MM.1S (cell line): ENCODE measurements at regions not wholly inside any gene's neighbourhood (a gene's known extent, or its start where the extent isn't known, plus 50 kb on each side); places are given as distances from the start of the nearest gene placed in this dataset.

Experiments
- DNase-seq: peaks from one replicate; pipeline ENCODE4 v3.0.0-alpha.2; 2015
- H2AFZ ChIP-seq: fragments of 300-600 bp; sonication (generic); 2 replicates; pipeline ENCODE4 v1.6.0; 2016; ENCODE audit warnings: antibody characterized with exemption, low read length
- H3F3A ChIP-seq: fragments of 300-600 bp; sonication (generic); 2 replicates; pipeline ENCODE4 v1.6.1; 2016; ENCODE audit warnings: mild to moderate bottlenecking, antibody characterized with exemption, low read length, moderate library complexity, mixed read lengths; ENCODE audit not compliant: insufficient read depth
- H3K27ac ChIP-seq: fragments of 300-600 bp; sonication (generic); 2 replicates; pipeline ENCODE4 v1.5.1; 2016; ENCODE audit warnings: mild to moderate bottlenecking, low read length
- H3K27me3 ChIP-seq: fragments of 300-600 bp; sonication (generic); replicated peaks from 2 replicates; pipeline ENCODE4 v1.6.0; 2016; ENCODE audit warnings: low read length; ENCODE audit not compliant: insufficient read depth
- H3K36me3 ChIP-seq: fragments of 300-600 bp; sonication (generic); replicated peaks from 2 replicates; pipeline ENCODE4 v1.6.1; 2016; ENCODE audit warnings: mild to moderate bottlenecking, low read length, mixed read lengths; ENCODE audit not compliant: insufficient read depth
- H3K4me1 ChIP-seq: fragments of 300-600 bp; sonication (generic); 2 replicates; pipeline ENCODE4 v1.6.1; 2016; ENCODE audit warnings: low read length, mixed read lengths
- H3K4me2 ChIP-seq: fragments of 300-600 bp; sonication (generic); 2 replicates; pipeline ENCODE4 v1.6.0; 2016; ENCODE audit warnings: low read depth, low read length
- H3K4me3 ChIP-seq: fragments of 300-600 bp; sonication (generic); 2 replicates; pipeline ENCODE4 v1.5.1; 2016; ENCODE audit warnings: low read length, mixed read lengths
- H3K79me2 ChIP-seq: fragments of 300-600 bp; sonication (generic); 2 replicates; pipeline ENCODE4 v1.6.1; 2016; ENCODE audit warnings: mixed run types, low read length, mixed read lengths
- H3K9ac ChIP-seq: fragments of 300-600 bp; sonication (generic); 2 replicates; pipeline ENCODE4 v1.6.1; 2016; ENCODE audit warnings: low read length, mixed read lengths
- H3K9me2 ChIP-seq: fragments of 300-600 bp; sonication (generic); replicated peaks from 2 replicates; pipeline ENCODE4 v1.6.1; 2016; ENCODE audit warnings: mild to moderate bottlenecking, low read length, mixed read lengths; ENCODE audit not compliant: insufficient read depth
- H3K9me3 ChIP-seq: fragments of 300-600 bp; sonication (generic); replicated peaks from 2 replicates; pipeline ENCODE4 v1.6.1; 2016; ENCODE audit warnings: mild to moderate bottlenecking, low read length, mixed read lengths; ENCODE audit not compliant: insufficient read depth
- H4K20me1 ChIP-seq: fragments of 300-600 bp; sonication (generic); 2 replicates; pipeline ENCODE4 v1.6.1; 2016; ENCODE audit warnings: mild to moderate bottlenecking, low read length, moderate library complexity, mixed read lengths; ENCODE audit not compliant: insufficient read depth
- EZH2 ChIP-seq: fragments of 300-600 bp; sonication (generic); optimal IDR thresholded peaks from 2 replicates; pipeline ENCODE3; 2017; ENCODE audit warnings: low read depth, mild to moderate bottlenecking, antibody characterized with exemption, low read length, mixed read lengths
- EZH2phosphoT487 ChIP-seq: fragments of 300-600 bp; sonication (generic); IDR thresholded peaks from 2 replicates; pipeline ENCODE4 v1.6.1; 2018; ENCODE audit warnings: antibody characterized with exemption, low read length
- TF ChIP-seq, protein P1 (sequence below): fragments of 300-600 bp; sonication (generic); IDR thresholded peaks from 2 replicates; pipeline ENCODE4 v1.5.1; 2016; ENCODE audit warnings: antibody characterized with exemption, low read length, mixed read lengths

DNA sequence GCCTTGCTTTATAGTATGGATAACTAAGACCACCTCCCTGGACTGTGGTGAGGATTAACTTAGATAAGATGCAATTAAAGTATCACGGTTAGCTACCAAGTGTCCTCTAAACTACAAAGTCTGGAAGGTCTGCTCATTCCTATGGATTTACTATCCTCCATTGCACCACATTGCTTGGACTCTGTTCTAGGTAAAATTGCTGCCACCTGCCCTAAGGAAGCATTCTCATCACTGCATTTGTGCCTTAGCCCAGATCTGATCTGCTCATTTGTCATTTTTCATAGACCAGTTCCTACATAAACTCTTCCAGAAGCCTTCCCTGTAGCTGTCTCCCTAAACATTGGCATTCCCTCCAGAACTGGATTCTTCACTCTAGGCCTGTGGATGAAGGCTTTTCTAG is 380.0 kb downstream of the INSC start:
- H4K20me1 ChIP-seq: no peaks in the 10 kb centered on the region
- H3K27ac ChIP-seq: no peak overlapping the region
- H3F3A ChIP-seq: no peaks in the 10 kb centered on the region
- H3K9me3 ChIP-seq: no peaks in the 10 kb centered on the region
- no peaks in the 10 kb centered on the region for H3K36me3 ChIP-seq
- H2AFZ ChIP-seq: no peak overlapping the region
- no peak overlapping the region for H3K4me2 ChIP-seq
- TF ChIP-seq EZH2phosphoT487: no peak
- TF ChIP-seq, protein P1, sequence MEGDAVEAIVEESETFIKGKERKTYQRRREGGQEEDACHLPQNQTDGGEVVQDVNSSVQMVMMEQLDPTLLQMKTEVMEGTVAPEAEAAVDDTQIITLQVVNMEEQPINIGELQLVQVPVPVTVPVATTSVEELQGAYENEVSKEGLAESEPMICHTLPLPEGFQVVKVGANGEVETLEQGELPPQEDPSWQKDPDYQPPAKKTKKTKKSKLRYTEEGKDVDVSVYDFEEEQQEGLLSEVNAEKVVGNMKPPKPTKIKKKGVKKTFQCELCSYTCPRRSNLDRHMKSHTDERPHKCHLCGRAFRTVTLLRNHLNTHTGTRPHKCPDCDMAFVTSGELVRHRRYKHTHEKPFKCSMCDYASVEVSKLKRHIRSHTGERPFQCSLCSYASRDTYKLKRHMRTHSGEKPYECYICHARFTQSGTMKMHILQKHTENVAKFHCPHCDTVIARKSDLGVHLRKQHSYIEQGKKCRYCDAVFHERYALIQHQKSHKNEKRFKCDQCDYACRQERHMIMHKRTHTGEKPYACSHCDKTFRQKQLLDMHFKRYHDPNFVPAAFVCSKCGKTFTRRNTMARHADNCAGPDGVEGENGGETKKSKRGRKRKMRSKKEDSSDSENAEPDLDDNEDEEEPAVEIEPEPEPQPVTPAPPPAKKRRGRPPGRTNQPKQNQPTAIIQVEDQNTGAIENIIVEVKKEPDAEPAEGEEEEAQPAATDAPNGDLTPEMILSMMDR: no peak
- TF ChIP-seq EZH2: no peak
- H3K79me2 ChIP-seq: no peaks in the 10 kb centered on the region
- H3K4me3 ChIP-seq: no peak overlapping the region
- H3K27me3 ChIP-seq: no peaks in the 10 kb centered on the region
- H3K4me1 ChIP-seq: no peaks in the 10 kb centered on the region
- DNase-seq: no peak
- no peaks in the 10 kb centered on the region for H3K9me2 ChIP-seq
- H3K9ac ChIP-seq: no peak overlapping the region

DNA sequence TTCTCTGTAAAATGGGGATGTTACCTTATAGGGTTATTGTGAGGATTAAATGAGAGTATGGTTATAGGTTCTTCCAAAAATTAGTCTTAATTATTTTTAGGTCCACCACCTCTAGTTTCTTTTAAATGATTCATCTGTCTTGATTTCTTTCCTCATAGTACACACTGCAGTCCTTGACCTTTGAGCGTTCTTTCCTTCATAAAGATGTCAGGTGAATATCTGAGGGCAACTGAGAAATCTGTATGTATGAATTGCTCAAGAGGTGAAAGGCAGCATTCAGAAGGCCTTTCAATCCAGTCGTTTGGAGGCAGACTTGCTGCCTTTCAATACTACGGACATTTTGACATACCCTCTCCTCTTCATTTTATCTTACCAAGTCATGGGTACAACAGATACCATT is 380.7 kb downstream of the INSC start:
- H3K4me3 ChIP-seq: no peak overlapping the region
- H3K79me2 ChIP-seq: no peaks in the 10 kb centered on the region
- H3K9ac ChIP-seq: no peak overlapping the region
- H3K9me3 ChIP-seq: no peaks in the 10 kb centered on the region
- DNase-seq: no peak
- H3K27me3 ChIP-seq: no peaks in the 10 kb centered on the region
- H2AFZ ChIP-seq: no peak overlapping the region
- no peaks in the 10 kb centered on the region for H3K9me2 ChIP-seq
- H4K20me1 ChIP-seq: no peaks in the 10 kb centered on the region
- no peak overlapping the region for H3K4me2 ChIP-seq
- no peak overlapping the region for H3K27ac ChIP-seq
- no peaks in the 10 kb centered on the region for H3K4me1 ChIP-seq
- no peaks in the 10 kb centered on the region for H3F3A ChIP-seq
- no peaks in the 10 kb centered on the region for H3K36me3 ChIP-seq
- TF ChIP-seq, protein P1: no peak
- TF ChIP-seq EZH2 (no peak), EZH2phosphoT487 (no peak)

DNA sequence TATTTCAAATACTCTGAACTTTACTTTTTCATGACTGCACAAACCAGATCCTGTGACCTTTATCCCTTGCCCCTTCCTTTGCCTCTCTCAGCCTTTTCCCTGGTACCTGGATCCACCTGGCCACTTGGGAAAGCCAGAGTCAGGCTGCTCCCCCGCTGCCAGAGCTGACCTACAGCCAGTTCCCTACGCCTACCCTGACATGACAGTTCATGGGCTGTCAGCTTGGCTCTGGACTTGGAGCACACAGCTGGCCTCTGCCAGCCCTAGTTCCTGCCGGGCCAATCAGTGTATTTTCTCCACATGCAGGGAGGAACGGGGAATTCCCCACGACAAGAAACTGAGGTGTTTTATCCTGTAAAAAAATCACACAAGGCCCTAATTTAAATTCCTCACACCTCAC is 382.6 kb downstream of the INSC start:
- Histone ChIP-seq H3F3A (no peaks in the 10 kb centered on the region), H3K4me1 (no peaks in the 10 kb centered on the region), H3K27me3 (no peaks in the 10 kb centered on the region), H3K9me3 (no peaks in the 10 kb centered on the region), H3K4me3 (no peak overlapping the region), H2AFZ (no peak overlapping the region), H3K79me2 (no peaks in the 10 kb centered on the region), H3K27ac (no peak overlapping the region), H3K9ac (no peak overlapping the region), H3K36me3 (no peaks in the 10 kb centered on the region), H4K20me1 (no peaks in the 10 kb centered on the region), H3K9me2 (no peaks in the 10 kb centered on the region), H3K4me2 (no peak overlapping the region)
- no peak for TF ChIP-seq EZH2phosphoT487
- no peak for TF ChIP-seq EZH2
- TF ChIP-seq, protein P1: no peak
- no peak for DNase-seq

DNA sequence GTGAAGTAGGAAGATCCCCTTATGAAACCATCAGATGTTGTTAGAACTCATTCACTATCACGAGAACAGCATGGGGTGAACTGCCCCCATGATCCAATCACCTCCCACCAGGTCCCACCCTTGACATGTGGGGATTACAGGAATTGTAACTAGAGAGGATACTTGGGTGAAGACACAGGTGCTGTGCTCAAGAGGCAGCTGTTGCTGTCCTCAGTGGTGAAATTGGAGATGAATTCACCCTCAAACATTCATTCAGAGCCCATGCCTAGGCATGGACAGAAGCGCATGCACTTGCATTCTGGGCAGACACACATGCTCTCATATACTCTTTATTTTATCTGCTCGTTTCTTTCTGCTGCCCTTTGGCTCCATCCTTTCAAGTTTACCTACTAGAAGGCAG is 385.0 kb downstream of the INSC start:
- no peaks in the 10 kb centered on the region for H3K9me2 ChIP-seq
- no peak overlapping the region for H3K4me2 ChIP-seq
- no peak overlapping the region for H3K9ac ChIP-seq
- no peaks in the 10 kb centered on the region for H3F3A ChIP-seq
- H4K20me1 ChIP-seq: no peaks in the 10 kb centered on the region
- no peaks in the 10 kb centered on the region for H3K4me1 ChIP-seq
- no peak overlapping the region for H3K27ac ChIP-seq
- TF ChIP-seq, protein P1: no peak
- TF ChIP-seq EZH2: no peak
- no peak for TF ChIP-seq EZH2phosphoT487
- no peaks in the 10 kb centered on the region for H3K27me3 ChIP-seq
- H3K36me3 ChIP-seq: no peaks in the 10 kb centered on the region
- no peaks in the 10 kb centered on the region for H3K79me2 ChIP-seq
- DNase-seq: no peak
- H3K4me3 ChIP-seq: no peak overlapping the region
- H3K9me3 ChIP-seq: no peaks in the 10 kb centered on the region
- no peak overlapping the region for H2AFZ ChIP-seq
